Peyer's patch (tissue), 4 donors: ENCODE measurements at regions not wholly inside any gene's neighbourhood (a gene's known extent, or its start where the extent isn't known, plus 50 kb on each side); places are given as distances from the start of the nearest gene placed in this dataset.

Experiments
- DNase-seq, 3 donors: peaks; one replicate each; pipeline ENCODE4 v3.0.0-alpha.2; 2017 to 2019
- H3K27ac ChIP-seq, 4 donors: fragments of 200-600 bp; sonication (generic); one replicate each; pipeline ENCODE4 v1.5.1; 2016 to 2019
- H3K27me3 ChIP-seq, 2 donors: fragments of 200-600 bp; sonication (generic); one replicate each; pipeline ENCODE4 v1.5.1; 2019
- H3K36me3 ChIP-seq, 3 donors: fragments of 200-600 bp; sonication (generic); one replicate each; pipeline ENCODE4 v1.5.1; 2016 to 2019
- H3K4me1 ChIP-seq, 4 donors: fragments of 200-600 bp; sonication (generic); one replicate each; pipeline ENCODE4 v1.5.1; 2016 to 2019
- H3K4me3 ChIP-seq, 4 donors: fragments of 200-600 bp; sonication (generic); 1 replicate in 3 of 4; 2 replicates in 1 of 4; pipeline ENCODE4 v1.5.1; 2016 to 2019; ENCODE audit warnings: mild to moderate bottlenecking in 1 of 4
- H3K9me3 ChIP-seq, 4 donors: fragments of 200-600 bp; sonication (generic); one replicate each; pipeline ENCODE4 v1.5.1; 2016 to 2019; ENCODE audit warnings: mild to moderate bottlenecking in 1 of 4
- CTCF ChIP-seq, 6 experiments: fragments of 450-650 bp in 4 of 6; fragments of 200-600 bp in 2 of 6; sonication (generic) in 1 of 6; IDR thresholded peaks; one replicate each; pipeline ENCODE4 v1.5.1; 2017 to 2019; ENCODE audit warnings: antibody characterized with exemption in 6 of 6, mild to moderate bottlenecking in 3 of 6, moderate library complexity in 1 of 6
- POLR2A ChIP-seq, 2 donors: fragments of 450-650 bp; IDR thresholded peaks; one replicate each; pipeline ENCODE4 v1.5.1; 2017; ENCODE audit warnings: antibody characterized with exemption in 2 of 2, mild to moderate bottlenecking in 2 of 2, moderate library complexity in 2 of 2

DNA sequence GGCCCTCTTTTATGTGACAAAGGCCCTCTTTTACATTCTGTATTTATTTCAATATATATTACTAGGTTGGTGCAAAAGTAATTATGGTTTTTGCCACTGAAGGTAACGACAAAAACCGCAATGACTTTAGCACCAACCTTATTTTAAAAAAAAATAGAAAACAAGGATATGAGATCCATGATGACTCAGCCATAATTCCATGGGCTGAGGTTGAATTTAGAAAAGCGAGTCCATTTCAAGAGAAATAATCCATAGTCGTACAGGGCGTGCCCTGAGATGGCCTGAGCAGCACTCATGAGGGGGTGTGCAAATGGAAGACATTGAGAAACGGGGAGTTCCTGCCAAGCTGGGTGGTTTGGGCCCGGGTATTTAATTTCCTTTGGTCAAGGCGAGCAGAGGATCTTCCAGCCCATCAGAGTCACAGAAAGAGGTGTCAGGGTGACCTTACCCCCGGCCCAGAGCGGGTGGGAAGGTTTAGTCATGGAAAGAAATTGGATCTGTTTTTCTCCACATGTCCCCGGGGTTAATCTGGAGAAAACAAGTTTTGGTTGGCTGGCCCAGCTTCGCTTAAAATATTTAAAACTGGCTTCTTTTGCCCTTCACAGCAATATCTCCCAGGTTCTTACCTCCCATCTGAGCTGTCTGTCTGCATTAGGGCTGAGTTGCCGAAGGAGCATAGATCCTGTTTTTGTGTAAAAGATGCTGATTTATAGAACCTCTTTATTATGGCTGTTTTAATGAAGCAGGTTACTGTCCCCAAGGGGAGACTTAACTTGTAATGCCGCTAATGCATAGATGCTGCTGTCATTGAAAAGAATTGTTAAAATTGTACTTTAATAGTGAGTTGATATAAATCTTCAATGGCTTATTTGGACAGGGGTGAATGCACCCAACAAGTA lies 255.6 kb downstream of the PREX1 start:
- Histone ChIP-seq H3K4me1 (no peaks in the 10 kb centered on the region), H3K4me3 (no peak overlapping the region), H3K9me3 (no peaks in the 10 kb centered on the region), H3K36me3 (no peaks in the 10 kb centered on the region), H3K27ac (no peak overlapping the region), H3K27me3 (no peaks in the 10 kb centered on the region)
- DNase-seq, result no peak
- no peak for TF ChIP-seq CTCF (IDR thresholded peaks at IDR 0.05)
- no peak for TF ChIP-seq POLR2A (IDR thresholded peaks at IDR 0.05)

DNA sequence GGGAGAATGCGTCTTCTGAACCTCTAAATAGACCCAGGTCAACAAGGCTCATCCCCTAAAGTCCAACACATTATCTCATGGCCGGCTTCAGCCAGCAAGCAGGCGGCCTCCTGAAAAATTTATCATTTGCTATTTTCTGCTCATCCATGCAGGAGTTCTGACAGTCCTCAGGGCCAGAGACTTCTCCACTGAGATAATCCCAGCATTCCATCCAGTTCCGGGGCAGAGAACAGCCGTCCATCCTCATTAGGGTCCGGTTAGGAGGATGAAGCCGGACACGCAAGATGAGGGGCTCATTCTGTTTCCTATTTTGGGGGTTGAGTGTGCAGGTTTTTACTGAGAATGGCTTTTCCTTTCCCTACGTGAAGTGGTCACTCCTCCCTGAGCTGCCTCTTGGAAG lies 258.1 kb downstream of the PREX1 start:
- Histone ChIP-seq H3K27ac (no peak overlapping the region), H3K4me1 (no peaks in the 10 kb centered on the region), H3K27me3 (no peaks in the 10 kb centered on the region), H3K36me3 (no peaks in the 10 kb centered on the region), H3K4me3 (no peak overlapping the region), H3K9me3 (no peaks in the 10 kb centered on the region)
- DNase-seq, result no peak
- TF ChIP-seq POLR2A (IDR thresholded peaks at IDR 0.05) (no peak), CTCF (IDR thresholded peaks at IDR 0.05) (no peak)

- Histone ChIP-seq H3K9me3 (peaks cover 0 to 4% (median 0%) of the 10 kb centered on the region in 4 donors), H3K27me3 (no peaks in the 10 kb centered on the region), H3K4me3 (no peak overlapping the region), H3K4me1 (no peaks in the 10 kb centered on the region), H3K27ac (no peak overlapping the region), H3K36me3 (no peaks in the 10 kb centered on the region)
- DNase-seq, result no peak
- TF ChIP-seq POLR2A (IDR thresholded peaks at IDR 0.05) (no peak), CTCF (IDR thresholded peaks at IDR 0.05) (no peak)
Measured at GRCh38 chr20:48568520-48568919, 259.3 kb downstream of the PREX1 start.

DNA sequence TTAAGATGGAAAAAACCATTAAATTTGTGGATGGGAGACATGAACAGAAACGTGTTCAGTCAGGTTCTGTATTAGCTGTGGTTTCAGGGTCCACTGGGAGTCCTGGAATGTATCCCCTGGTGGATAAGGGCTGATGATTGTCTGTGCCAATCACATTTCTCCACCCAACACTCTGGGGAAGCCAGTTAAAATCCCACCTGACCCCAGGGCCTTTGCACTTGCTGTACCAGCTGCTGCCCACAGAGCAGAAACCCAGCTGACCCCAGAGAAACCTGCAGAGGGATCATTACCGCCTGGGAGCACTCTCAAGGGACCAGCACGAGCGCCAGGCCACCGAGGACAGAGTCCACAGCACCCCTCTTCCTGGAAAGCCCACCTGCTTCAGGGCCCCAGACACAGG lies 260.7 kb downstream of the PREX1 start:
- Histone ChIP-seq H3K36me3 (no peaks in the 10 kb centered on the region), H3K4me3 (no peak overlapping the region), H3K27ac (no peak overlapping the region), H3K9me3 (peaks cover 0 to 4% (median 0%) of the 10 kb centered on the region in 4 donors), H3K27me3 (no peaks in the 10 kb centered on the region), H3K4me1 (no peaks in the 10 kb centered on the region)
- no peak for DNase-seq
- no peak for TF ChIP-seq CTCF (IDR thresholded peaks at IDR 0.05)
- TF ChIP-seq POLR2A (IDR thresholded peaks at IDR 0.05), result no peak

- no peak for TF ChIP-seq POLR2A (IDR thresholded peaks at IDR 0.05)
- no peak for TF ChIP-seq CTCF (IDR thresholded peaks at IDR 0.05)
- no peaks in the 10 kb centered on the region for H3K27me3 ChIP-seq
- H3K9me3 ChIP-seq, result peaks cover 0 to 4% (median 0%) of the 10 kb centered on the region in 4 donors
- H3K4me1 ChIP-seq, result no peaks in the 10 kb centered on the region
- H3K27ac ChIP-seq, result no peak overlapping the region
- no peaks in the 10 kb centered on the region for H3K36me3 ChIP-seq
- no peak for DNase-seq
- no peak overlapping the region for H3K4me3 ChIP-seq
Measured at GRCh38 chr20:48564982-48565539, 262.7 kb downstream of the PREX1 start.
